Activated CD4-positive, alpha-beta T cell treated with anti-CD3 and anti-CD28 coated beads, Interleukin-10, Interleukin-2, amounts not matched to agents 100 ng/mL and 50 ng/mL, durations not matched to agents 16 hours and 8 hours (primary cell): ENCODE measurements at regions not wholly inside any gene's neighbourhood (a gene's known extent, or its start where the extent isn't known, plus 50 kb on each side); places are given as distances from the start of the nearest gene placed in this dataset.
"Not testable (repeated sequence)": the region's sequence is repeated elsewhere in the genome, so short reads cannot be mapped to it uniquely, and the experiment has no call there.

Source experiments
- DNase-seq: peaks from one replicate; pipeline ENCODE4 v3.0.0-alpha.2; 2020

DNA sequence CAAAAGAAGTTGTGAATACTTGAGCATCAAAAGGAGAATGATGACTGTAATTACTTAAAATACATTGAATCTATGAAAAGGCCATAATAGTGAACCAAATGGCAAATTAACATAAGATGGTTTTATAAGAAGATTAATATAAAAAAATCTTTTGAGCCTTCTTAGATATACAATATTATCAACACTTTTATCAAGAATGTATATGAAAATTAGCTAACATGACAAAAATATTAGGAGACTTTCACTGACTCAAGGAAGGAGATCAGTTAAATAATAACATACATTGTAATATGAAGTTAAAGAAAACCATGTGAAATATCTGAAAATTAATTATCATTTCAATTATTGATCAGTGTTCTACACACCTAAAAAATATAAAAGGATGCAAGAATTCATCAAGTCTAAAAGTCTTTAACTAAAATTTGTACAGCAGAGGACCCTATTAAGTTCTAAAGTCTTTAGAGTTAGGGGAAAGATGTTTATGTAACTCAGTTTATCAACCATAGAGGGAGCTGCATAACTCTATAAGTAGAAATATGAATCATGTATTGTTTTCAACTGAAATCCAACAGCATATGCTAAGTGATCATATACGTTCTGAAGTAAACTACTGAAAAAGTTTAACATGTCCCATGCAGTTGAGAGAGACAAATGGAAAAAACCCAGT lies 756.1 kb upstream of the MIR17HG start:
- no peak for DNase-seq

DNA sequence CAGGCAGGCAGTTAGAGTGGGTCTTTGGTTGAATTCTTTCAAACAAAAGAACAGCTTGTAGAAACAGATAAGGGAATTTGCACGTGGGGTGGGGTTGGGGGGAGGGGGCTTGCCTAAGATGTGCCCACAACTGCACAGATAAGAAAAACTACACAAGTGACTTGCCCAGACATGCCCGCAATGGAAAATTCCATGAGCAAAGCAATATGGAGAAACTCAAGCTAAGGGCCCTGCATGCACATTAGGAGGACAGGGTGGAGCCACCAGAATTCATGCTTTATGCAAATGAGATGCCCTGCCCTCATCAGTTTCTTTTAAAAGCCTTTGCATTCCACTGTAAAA lies 755.6 kb upstream of the MIR17HG start:
- no peak for DNase-seq

DNA sequence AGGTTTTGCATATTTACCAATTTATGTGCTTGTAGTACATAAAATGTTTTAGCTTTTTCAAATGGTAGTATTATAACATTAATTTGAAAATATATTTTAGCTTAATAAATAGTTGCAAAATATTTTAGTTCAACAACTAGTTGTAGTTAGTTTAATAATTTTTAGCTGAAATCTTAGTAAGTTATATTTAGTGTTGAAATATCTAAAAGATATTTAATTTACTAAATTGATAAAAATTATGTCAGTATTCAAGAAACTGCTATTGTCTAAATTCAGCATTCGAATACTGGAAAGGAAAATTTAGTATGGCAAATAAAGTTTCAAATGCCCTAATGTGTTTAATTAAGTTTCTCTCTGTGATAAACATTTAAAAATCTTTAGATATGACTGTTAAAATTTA lies 754.5 kb upstream of the MIR17HG start:
- DNase-seq = no peak

DNA sequence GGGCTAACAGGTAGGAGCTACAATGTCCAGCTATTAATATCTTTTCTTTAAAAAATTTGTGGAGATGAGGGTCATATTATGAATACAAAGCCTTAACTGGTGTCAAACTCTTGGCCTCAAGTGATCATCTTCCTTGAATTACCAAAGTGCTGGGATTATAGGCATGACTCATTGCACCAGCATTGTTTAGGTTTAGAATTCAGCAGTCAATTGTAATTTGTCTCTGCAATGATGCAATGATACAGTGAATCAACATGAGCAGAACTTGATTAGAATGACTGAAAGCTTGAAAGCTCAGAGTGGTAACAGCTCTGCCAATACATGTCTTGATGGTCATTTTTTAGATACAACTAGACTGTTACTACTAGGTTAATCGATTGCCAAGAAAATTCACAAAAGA lies 752.8 kb upstream of the MIR17HG start:
- DNase-seq = no peak

DNA sequence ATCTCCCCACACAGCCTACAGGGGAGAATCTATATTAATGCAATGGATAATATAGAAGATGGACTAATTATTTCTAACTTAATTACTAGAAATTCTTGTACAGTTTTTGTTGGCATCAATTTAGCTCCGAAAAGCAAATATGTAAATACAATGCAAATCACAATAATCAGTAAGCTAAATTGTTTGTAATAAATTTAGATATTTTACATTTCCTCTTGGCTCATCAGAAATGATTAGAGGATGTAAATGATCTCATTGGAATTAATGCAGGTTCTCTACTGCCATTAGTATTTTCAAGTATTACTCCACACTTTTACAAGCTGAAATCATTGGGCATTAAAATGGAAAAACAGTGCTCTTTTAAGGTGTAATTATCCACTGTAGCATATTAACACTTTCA lies 741.8 kb upstream of the MIR17HG start:
- DNase-seq = no peak

DNA sequence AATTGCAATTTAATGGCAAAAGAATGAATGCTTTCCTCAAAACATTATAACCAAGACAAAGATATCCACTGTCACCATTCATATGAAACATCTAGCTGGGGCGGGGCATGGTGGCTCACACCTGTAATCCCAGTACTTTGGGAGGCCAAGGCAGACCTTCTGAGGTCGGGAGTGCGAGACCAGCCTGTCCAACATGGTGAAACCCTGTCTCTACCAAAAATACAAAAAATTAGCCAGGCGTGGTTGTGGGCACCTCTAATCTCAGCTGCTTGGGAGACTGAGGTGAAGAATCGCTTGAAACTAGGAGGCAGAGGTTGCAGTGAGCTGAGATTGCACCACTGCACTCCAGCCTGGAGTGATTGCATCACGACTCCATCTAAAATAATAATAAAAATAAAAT lies 740.6 kb upstream of the MIR17HG start:
- DNase-seq = not testable (repeated sequence)

DNA sequence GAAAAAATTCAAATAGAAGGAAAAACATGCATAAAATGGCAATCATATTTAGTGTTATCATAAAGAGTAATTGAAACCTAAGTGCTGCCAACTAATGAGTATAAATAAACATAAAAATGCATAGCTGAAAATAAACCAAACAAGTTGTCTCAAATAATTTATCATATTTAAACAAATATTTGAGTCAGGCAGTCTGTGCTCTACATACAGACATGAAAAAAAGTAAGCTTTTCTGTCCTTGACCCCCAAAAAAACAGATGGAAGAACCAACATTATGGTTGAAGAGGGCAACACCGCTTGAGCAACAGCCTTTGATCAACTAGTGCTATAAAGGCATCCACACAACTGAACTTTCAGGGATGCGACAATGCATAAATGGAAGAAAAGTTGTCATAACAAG lies 735.1 kb upstream of the MIR17HG start:
- no peak for DNase-seq

DNA sequence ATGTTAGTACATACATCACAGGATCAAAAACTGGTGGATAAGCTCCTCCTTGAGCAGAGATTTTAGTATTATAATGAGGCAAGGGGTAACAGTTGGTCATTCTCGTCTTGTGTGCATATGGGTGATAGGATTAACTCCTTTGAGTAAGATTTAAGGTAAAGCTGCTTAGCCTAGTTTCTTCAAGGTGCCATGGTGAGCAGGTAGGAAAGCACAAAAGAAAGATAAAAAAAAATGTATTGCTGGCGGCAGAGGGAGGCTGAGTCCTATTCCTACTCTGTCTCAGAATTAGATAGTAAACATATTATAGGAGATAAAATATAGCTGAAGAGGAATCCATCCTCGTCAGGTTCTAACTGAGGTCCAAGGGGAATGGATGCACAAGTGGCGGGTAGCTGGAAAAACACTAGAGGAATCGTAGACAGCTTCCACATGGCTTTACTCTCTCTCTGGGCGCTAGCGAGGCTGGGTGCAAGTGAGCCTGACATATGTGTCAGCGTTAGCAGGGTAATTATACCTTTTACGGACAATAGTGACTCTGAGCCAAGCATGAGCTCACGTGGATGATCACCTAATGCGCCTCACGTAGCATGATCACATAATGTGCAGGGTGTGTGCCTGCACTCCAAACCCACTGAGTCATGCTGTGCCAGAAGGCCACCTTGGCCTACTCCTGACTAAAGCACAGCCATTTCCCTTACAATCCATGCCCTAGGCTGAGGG lies 734.3 kb upstream of the MIR17HG start:
- DNase-seq = no peak

DNA sequence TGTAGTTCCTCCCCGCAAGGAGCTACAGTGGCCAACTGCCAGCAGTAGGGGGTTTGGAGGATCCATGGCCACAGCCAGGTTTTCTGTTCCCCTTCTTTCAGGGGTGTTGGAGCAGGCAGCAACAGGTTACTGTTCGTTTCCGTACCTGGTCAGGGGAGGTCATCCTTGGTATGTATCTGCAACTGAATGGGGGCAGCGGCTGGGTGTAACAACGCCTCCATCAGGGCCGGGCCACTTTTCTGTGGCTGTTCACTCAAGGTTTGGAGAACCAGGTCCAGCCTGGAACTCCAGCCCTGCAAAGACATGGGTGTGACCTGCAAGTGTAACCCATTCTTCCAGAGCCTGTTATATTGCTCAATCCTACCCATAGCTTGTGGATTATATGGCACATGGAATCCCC lies 732.3 kb upstream of the MIR17HG start:
- no peak for DNase-seq

DNA sequence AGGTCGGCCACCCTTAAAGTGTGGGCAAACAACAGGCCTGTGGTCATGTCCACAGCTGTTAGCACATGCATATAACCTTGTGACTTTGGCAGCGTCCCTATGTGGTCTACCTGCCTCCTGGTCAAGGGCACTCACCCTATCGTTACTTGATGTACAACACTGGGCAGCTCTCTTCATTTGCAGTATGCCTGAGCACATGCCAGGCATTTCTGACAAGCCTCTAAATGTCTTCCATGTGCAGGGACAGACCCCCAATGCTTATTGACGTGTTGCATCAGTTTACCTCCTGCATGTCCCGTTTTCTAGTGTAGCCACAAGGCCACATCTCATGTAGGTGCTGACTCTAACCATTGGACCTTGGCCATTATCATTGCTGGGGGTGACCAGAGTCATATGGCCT lies 731.7 kb upstream of the MIR17HG start:
- DNase-seq = no peak

DNA sequence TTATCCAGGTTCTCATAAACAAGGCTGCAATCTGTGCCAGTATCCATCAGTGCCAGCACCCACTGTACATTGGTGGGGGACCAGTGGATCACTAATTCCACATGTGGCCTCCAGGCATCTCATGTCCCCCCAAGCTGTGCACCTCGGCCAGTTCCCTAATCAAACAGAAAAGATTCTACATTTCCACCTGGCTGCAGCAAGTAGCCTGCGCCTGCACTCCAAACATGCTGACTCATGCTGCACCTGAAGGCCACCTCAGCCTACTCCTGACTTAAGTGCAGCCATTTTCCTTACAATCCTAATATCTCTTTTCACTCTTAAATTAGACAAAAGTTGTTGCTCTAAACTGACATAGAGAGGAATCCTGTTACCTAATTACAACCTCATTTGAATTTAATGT lies 729.4 kb upstream of the MIR17HG start:
- DNase-seq = no peak

DNA sequence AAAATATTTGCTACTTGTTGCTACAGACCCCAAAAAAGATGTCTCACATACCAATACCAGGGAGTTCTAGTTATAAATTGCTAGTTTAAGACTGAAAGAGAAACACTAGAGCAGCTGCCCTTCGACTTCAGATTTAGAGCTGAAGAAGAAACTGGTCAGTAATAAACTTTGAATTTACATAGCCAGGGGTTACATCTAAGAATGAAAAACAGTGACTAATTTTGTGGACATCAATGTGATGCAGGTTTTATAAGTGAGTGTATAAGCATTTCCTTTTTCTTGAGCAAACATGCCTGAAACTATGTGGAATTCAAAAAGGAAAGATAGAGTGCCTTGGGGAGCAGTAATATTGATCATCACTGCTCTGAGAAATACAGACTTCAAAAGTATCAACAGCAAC lies 724.9 kb upstream of the MIR17HG start:
- no peak for DNase-seq

DNA sequence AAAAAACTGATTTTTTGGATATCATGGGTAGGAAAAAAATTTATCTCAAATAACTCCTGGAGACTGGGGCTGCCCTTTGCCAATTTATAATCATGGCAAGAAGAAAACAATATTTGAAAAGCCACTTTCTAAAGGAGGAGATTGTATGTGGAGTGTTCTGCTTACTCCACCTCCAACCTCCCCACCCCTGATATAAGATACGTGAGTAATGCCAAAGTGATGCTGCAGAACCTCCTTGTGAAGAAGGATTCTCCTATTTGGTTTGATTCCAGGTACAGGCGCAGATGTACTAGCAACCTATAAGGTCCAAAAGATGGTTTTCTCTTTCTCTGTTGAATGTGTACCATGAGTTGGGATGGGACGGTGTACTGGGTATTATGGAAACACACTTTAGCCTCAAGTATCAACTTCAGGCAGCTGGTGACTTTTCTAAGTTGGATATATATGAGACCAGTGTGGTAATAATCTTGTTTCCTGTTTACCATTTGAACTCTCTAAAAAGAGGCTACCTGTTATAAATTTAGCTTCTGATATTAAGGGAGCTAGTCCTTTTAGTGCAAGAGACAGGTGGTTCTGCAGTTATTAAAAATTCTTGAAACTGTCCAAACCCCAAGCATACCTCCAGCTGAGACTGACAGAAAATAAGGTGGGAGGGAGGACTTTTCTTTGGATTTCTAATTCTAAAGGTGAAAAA lies 724.0 kb upstream of the MIR17HG start:
- DNase-seq = no peak

DNA sequence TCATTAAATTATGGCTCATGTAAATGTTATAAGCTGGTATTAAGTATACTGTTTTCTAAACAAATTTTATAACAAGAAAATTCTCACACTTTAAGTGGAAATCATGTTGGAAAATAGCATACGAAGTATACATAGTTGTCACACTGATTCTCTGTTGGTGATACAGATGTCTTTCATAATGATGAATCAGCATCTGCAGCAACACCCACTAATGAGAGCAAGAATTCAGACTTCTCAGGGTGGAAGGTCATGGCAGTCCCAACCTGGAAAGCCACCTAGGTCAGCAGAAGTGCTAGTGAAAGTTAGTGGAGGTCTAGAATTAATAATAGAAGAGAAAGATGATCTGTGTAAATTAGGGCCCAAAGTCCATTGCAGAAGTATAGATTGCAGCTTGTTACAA lies 719.7 kb upstream of the MIR17HG start:
- DNase-seq = no peak

DNA sequence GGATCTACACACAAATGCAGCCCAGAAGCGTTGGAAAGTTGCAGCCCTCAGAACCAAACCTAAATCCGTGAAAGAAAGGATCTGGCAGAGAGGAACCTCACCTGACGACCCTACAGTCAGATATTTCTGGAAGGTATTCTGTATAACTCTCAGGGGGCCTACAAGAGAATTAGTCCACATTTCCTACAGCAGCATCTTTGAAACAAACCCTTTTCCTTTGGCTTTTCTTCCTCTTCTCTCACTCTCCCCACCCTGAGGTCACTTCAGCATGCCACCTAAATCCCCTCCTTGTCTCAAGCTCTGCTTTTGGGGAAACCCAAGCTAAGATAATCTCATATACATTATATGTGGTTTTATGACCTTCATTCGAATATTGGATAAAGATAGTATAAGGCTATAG lies 719.0 kb upstream of the MIR17HG start:
- no peak for DNase-seq

DNA sequence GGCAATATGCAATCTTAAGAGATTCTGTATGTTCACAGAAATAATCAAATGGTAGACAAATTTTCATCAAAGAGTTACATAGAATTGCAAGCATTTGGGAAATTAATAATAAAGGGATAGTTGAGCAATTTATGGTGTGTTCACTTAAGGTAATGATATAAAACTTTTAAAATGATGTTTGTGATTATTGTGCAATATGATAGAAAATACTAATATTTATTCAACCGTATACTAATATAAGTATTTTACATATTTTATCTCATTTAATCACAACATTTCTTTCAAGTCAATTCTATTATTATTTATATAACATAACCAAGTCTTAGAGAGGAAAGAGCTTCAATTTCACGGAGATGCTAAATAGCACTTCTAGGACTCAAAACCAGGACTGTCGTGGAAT lies 716.8 kb upstream of the MIR17HG start:
- DNase-seq = no peak

DNA sequence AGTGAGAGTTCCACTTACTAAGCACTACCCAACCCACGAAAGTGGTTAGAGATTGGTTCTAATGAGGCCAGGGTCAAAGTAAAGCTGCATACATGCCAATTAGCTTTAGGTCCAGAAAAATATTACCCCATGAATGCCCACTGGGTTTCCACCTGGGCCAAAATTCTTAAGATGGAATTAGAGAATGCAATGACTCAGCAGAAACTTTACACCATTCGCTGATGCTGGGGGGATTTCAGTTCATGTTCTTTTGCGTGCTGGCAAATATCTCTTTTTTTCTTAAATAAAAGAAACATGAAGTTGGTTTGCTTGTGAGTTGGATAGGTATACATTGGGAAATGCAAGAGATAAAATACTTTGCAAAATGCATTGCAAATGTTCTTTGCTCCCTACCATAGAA lies 715.3 kb upstream of the MIR17HG start:
- no peak for DNase-seq

DNA sequence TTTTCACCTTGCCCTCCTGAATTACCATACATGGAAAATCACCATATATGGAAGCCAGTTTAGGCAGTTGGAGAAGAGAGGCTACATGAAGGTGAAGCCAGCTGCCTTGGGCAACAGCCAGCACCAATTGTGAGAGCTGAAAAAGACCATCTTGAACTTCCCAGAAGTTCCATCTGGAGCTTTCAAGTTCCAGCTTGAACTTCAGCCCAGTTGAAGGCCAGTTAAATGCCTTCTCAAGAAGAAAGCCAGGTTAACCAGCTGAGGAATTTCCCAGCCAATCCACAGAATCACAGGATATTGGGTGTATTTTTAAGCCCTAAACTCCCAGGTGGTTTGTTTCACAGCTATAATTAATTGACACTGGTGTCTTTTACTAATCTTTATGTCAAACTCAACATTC lies 713.6 kb upstream of the MIR17HG start:
- no peak for DNase-seq

DNA sequence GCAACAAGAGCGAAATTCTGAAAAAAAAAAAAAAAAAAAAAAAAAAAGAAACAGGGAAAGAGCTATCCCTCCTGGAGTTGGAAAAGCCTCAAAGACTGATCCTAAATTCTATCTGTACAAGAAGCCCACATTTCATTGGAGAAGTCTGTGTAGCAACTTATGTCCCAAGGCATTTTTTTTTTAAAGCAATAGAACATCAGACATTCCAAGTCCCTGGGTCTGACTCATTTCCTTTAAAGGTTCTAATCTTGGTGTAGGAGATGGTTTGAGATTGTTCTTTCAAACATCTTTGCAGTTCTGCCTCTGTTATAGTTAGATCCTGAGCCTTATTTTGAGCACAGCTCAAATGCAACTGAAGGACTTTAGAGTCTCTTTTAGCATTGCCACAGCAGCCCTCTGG lies 706.5 kb upstream of the MIR17HG start:
- DNase-seq = no peak

DNA sequence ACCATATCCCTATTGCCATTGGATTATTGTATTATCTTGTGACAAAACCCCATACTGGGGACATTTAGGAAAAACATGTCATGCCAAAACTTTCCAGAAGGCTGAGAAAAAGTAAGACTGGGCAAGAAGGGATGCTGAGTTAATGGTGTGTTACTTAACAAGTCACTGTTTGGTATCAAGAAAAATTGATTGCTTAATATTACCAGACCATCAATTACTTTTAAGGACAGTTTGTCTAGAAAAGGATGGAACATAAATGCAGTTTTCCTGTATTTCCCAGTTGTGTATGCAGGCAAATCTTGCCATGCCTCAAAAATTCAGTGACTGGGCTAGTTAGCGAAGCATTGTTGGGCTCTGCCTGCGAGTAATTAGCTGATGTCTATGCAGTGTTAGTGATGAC lies 705.6 kb upstream of the MIR17HG start:
- no peak for DNase-seq

DNA sequence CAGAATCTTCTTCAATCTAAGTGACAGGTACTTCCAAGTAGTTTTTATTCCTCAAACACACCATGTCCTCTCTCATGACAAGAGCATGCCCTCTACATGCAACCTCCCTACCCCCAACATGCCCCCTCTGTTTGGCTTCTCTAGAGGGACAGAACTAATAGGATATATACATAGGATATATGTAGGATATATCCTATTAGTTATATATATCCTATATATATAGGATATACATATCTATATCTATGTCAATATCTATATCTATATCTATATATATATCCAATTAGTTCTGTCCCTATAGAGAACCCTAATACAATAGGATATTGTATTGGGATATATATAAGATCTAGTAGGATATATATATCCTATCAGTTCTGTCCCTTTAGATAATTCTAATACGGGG lies 701.9 kb upstream of the MIR17HG start:
- no peak for DNase-seq

DNA sequence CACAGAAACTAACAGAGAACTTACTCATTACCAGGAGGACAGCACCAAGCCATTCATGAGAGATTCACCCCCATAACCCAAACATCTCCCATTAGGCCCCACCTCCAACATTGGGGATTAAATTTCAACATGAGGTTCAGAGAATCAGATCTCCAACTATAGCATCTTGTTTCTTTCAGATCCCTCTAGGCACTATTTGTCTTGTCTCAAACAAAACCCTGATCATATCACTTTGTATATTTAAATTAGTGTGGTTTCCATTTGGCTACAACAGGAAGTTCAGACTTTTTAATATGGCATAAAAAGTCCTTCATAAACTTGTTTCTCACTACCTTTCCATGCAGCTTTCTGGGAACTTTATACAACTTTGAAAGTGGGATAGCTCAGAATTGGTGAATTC lies 699.0 kb upstream of the MIR17HG start:
- DNase-seq = no peak

DNA sequence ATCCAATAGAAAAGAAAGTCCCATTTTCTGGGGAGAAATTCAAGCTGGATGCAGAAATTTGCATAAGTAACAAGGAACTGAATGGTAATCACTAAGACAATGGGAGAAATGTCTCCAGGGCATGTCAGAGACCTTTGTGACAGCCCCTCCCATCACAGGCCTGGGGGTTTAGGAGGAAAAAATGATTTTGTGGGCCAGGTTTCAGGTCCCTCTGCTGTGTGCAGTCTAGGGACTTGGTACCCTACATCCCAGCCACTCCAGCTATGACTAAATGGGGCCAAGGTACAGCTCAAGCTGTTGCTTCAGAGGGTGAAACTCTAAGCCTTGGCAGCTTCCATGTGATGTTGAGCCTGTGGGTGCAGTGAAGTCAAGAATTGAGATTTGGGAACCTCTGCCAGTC lies 695.5 kb upstream of the MIR17HG start:
- DNase-seq = no peak

DNA sequence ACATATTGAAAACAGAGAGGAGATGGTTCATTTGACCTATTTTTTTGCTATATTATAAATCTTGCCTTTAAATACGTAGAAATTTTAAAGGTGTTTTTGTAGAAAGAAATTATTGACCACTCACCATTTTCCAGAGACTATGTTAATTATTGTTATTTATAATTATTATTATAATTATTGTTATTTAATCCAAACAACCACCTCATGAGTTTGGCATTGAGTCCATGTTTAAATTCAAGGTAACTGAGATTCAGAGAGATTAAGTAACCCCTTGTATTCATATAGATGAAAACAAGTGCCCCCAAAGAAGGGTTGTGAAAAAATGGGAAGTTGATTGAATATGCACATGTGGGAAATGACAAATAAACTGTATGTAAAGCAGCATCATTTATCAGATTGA lies 692.5 kb upstream of the MIR17HG start:
- DNase-seq = no peak

DNA sequence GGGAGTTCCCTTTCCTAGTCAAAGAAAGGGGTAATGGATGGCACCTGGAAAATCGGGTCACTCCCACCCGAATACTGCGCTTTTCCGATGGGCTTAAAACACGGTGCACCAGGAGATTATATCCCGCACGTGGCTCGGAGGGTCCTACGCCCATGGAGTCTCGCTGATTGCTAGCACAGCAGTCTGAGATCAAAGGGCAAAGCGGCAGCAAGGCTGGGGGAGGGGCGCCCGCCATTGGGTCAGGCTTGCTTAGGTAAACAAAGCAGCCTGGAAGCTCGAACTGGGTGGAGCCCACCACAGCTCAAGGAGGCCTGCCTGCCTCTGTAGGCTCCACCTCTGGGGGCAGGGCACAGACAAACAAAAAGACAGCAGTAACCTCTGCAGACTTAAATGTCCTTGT lies 683.3 kb upstream of the MIR17HG start:
- not testable (repeated sequence) for DNase-seq
